PC-3 (cell line): ENCODE measurements at regions not wholly inside any gene's neighbourhood (a gene's known extent, or its start where the extent isn't known, plus 50 kb on each side); places are given as distances from the start of the nearest gene placed in this dataset.

Source experiments
- ATAC-seq: fragments of 200-7000 bp; cut with Tn5 transposase; 2 replicates; pipeline ENCODE4 v1.9.1; 2020; ENCODE audit warnings: mild to moderate bottlenecking, moderate library complexity
- BruUV-seq: library from RNA; stranded (reverse); fragments of 400-500 nt; replicated peaks from 2 replicates; lab custom pipeline; 2021; lab: Mats Ljungman, UMichigan
- CTCF ChIA-PET: fragments of 300-600 bp; sonication (Branson Sonifier 250); formaldehyde crosslinking; loops from one replicate; lab custom pipeline; 2022; ENCODE audit warnings: antibody characterized with exemption; lab: Charles Lee
- POLR2A ChIA-PET: fragments of 300-600 bp; sonication (Branson Sonifier 250); formaldehyde crosslinking; loops from one replicate; lab custom pipeline; 2022; ENCODE audit warnings: antibody characterized with exemption; ENCODE audit not compliant: unreplicated experiment; lab: Charles Lee
- DNase-seq: peaks from one replicate; pipeline ENCODE4 v3.0.0-alpha.2; 2015
- H2AFZ ChIP-seq: fragments of 300-600 bp; sonication (generic); 2 replicates; pipeline ENCODE4 v1.6.0; 2016; ENCODE audit warnings: antibody characterized with exemption, low read length
- H3F3A ChIP-seq: fragments of 300-600 bp; sonication (generic); one replicate; pipeline ENCODE4 v1.6.0; 2017; ENCODE audit warnings: antibody characterized with exemption, low read length, control low read depth, mild to moderate bottlenecking; ENCODE audit not compliant: unreplicated experiment
- H3K27ac ChIP-seq: fragments of 300-600 bp; sonication (generic); 2 replicates; pipeline ENCODE4 v1.5.1; 2016; ENCODE audit warnings: mild to moderate bottlenecking, low read length
- H3K27me3 ChIP-seq: fragments of 300-600 bp; sonication (generic); 2 replicates; pipeline ENCODE4 v1.6.1; 2016; ENCODE audit warnings: low read length, mixed read lengths
- H3K36me3 ChIP-seq: fragments of 300-600 bp; sonication (generic); 2 replicates; pipeline ENCODE4 v1.6.1; 2016; ENCODE audit warnings: low read depth, mixed run types, low read length, mixed read lengths
- H3K4me1 ChIP-seq: fragments of 300-600 bp; sonication (generic); 2 replicates; pipeline ENCODE4 v1.5.1; 2016; ENCODE audit warnings: low read length; ENCODE audit not compliant: insufficient read depth
- H3K4me2 ChIP-seq: fragments of 300-600 bp; sonication (generic); 2 replicates; pipeline ENCODE4 v1.6.0; 2016; ENCODE audit warnings: low read length
- H3K4me3 ChIP-seq: fragments of 300-600 bp; sonication (generic); 2 replicates; pipeline ENCODE4 v1.5.1; 2016; ENCODE audit warnings: mild to moderate bottlenecking, low read length, mixed read lengths
- H3K79me2 ChIP-seq: fragments of 300-600 bp; sonication (generic); 2 replicates; pipeline ENCODE4 v1.6.1; 2017; ENCODE audit warnings: low read length, mixed read lengths
- H3K9ac ChIP-seq: fragments of 300-600 bp; sonication (generic); 2 replicates; pipeline ENCODE4 v1.6.0; 2016; ENCODE audit warnings: mild to moderate bottlenecking, low read length
- H3K9me2 ChIP-seq: fragments of 300-600 bp; sonication (generic); replicated peaks from 2 replicates; pipeline ENCODE4 v1.6.1; 2016; ENCODE audit warnings: mixed run types, low read length, mixed read lengths
- H3K9me3 ChIP-seq: fragments of 300-600 bp; sonication (generic); 2 replicates; pipeline ENCODE4 v1.6.1; 2016; ENCODE audit warnings: low read length, mixed read lengths
- H4K20me1 ChIP-seq: fragments of 300-600 bp; sonication (generic); 2 replicates; pipeline ENCODE4 v1.6.1; 2016; ENCODE audit warnings: low read length, mixed read lengths
- EZH2 ChIP-seq: fragments of 300-600 bp; sonication (generic); IDR thresholded peaks from one replicate; pipeline ENCODE4 v1.6.1; 2017; ENCODE audit warnings: antibody characterized with exemption, mild to moderate bottlenecking, low read length; ENCODE audit not compliant: unreplicated experiment
- EZH2phosphoT487 ChIP-seq: fragments of 300-600 bp; sonication (generic); IDR thresholded peaks from 2 replicates; pipeline ENCODE4 v1.6.1; 2018; ENCODE audit warnings: mild to moderate bottlenecking, antibody characterized with exemption, low read length, borderline replicate concordance
- intact Hi-C: fragments of 100-400 bp; cut with micrococcal nuclease; formaldehyde crosslinking; loops from 2 replicates; pipeline ENCODE4 v1.9.0; 2023
- TF ChIP-seq, protein P1 (sequence below): fragments of 300-600 bp; sonication (generic); conservative IDR thresholded peaks from 2 replicates; pipeline ENCODE4 v1.5.1; 2017; ENCODE audit warnings: antibody characterized with exemption, low read depth, mild to moderate bottlenecking, low read length

DNA sequence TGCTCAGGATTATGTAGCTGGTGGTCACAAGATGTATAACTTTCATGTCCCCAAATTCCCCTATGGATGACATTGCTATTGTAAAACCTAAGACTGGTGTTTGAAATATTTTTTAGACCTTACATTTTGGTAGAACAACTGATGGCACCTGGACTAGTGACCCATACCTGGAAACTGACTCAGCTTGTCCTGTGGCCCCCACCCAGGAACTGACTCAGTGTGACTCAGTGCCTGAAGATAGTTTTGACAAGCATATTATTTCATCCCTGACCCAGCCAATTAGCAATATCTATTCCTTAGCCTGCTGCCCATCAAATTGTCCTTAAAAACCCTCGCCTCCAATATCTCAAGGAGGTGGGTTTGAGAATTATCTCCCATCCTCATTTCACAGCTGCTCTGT, 90.9 kb upstream of the GRIK2 start:
- Histone ChIP-seq H3K79me2 (no peaks in the 10 kb centered on the region), H3K4me2 (no peak overlapping the region), H2AFZ (no peak overlapping the region), H3K9me3 (peaks cover 7% of the 10 kb centered on the region; the same call in 1 of the 2 replicates), H3K9ac (no peak overlapping the region), H3K9me2 (no peaks in the 10 kb centered on the region), H3F3A (no peaks in the 10 kb centered on the region), H3K27me3 (no peaks in the 10 kb centered on the region), H4K20me1 (no peaks in the 10 kb centered on the region), H3K4me1 (no peaks in the 10 kb centered on the region), H3K4me3 (no peak overlapping the region), H3K27ac (peak overlapping the region; percentile 39; the same call in 1 of the 2 replicates), H3K36me3 (no peaks in the 10 kb centered on the region)
- POLR2A ChIA-PET = no interaction called here
- ATAC-seq (peak; percentile 27; the same call in 1 of the 2 replicates), DNase-seq (peak; percentile 51)
- no TSS peak for BruUV-seq
- TF ChIP-seq EZH2phosphoT487 (no peak), EZH2 (no peak)
- TF ChIP-seq, protein P1, sequence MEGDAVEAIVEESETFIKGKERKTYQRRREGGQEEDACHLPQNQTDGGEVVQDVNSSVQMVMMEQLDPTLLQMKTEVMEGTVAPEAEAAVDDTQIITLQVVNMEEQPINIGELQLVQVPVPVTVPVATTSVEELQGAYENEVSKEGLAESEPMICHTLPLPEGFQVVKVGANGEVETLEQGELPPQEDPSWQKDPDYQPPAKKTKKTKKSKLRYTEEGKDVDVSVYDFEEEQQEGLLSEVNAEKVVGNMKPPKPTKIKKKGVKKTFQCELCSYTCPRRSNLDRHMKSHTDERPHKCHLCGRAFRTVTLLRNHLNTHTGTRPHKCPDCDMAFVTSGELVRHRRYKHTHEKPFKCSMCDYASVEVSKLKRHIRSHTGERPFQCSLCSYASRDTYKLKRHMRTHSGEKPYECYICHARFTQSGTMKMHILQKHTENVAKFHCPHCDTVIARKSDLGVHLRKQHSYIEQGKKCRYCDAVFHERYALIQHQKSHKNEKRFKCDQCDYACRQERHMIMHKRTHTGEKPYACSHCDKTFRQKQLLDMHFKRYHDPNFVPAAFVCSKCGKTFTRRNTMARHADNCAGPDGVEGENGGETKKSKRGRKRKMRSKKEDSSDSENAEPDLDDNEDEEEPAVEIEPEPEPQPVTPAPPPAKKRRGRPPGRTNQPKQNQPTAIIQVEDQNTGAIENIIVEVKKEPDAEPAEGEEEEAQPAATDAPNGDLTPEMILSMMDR = no peak
- intact Hi-C loops = no loop called here
- CTCF ChIA-PET = no interaction called here

DNA sequence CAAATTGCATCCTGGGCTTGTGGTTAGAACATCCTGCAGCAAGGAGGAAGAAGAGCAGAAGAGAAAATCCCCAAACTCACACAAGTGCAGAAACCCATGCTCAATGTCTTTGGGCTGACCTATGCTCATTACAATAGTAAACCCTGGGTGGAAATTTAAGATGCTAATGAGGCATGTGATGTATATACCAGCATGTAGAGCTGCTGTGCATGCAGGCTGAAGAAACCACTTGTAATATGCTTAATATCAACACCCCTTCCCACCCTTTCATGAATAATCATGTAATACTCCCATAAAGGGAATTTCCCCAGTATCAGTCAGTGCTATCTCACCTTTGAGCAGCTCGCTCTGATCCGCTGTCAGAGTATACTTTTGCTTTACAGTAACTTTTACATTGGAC, 90.0 kb upstream of the GRIK2 start:
- no peak overlapping the region for H3K4me2 ChIP-seq
- no peak overlapping the region for H3K4me3 ChIP-seq
- no peak overlapping the region for H2AFZ ChIP-seq
- no peaks in the 10 kb centered on the region for H3K79me2 ChIP-seq
- H3K4me1 ChIP-seq = no peaks in the 10 kb centered on the region
- H3K9me2 ChIP-seq = no peaks in the 10 kb centered on the region
- H3K36me3 ChIP-seq = no peaks in the 10 kb centered on the region
- no peaks in the 10 kb centered on the region for H3F3A ChIP-seq
- intact Hi-C loops = no loop called here
- CTCF ChIA-PET = no interaction called here
- no TSS peak for BruUV-seq
- no peak for ATAC-seq
- no peak overlapping the region for H3K9ac ChIP-seq
- DNase-seq = no peak
- H3K27ac ChIP-seq = no peak overlapping the region
- TF ChIP-seq EZH2 (no peak), EZH2phosphoT487 (no peak)
- TF ChIP-seq, protein P1 = no peak
- no peaks in the 10 kb centered on the region for H4K20me1 ChIP-seq
- POLR2A ChIA-PET = no interaction called here
- peaks cover 7% of the 10 kb centered on the region; the same call in 1 of the 2 replicates for H3K9me3 ChIP-seq
- no peaks in the 10 kb centered on the region for H3K27me3 ChIP-seq

DNA sequence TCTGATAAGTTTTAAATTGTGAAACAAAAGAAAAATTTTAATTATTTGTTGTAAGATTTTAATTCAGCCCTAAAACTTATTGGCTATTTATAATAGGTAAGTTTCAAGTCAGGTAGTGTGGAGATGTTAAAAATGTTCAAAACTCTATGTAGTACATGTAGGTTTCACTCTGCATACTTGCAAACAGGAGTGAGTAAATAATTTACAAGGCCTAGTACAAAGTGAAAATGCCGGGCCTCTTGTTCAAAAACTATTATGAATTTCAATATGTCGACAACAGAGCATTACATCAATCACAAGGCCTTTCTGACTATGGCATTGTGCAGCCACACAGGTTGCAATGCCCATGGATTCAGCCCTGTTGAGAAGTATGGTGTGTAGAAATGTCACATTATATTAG, 80.9 kb upstream of the GRIK2 start:
- no peak overlapping the region for H2AFZ ChIP-seq
- H3K79me2 ChIP-seq = no peaks in the 10 kb centered on the region
- ChIA-PET POLR2A (no interaction called here), CTCF (no interaction called here)
- TF ChIP-seq, protein P1 = no peak
- no peak for TF ChIP-seq EZH2
- no peak for TF ChIP-seq EZH2phosphoT487
- H3K9ac ChIP-seq = no peak overlapping the region
- ATAC-seq (no peak), DNase-seq (no peak)
- H3K27me3 ChIP-seq = no peaks in the 10 kb centered on the region
- H3K9me2 ChIP-seq = no peaks in the 10 kb centered on the region
- H4K20me1 ChIP-seq = no peaks in the 10 kb centered on the region
- no TSS peak for BruUV-seq
- intact Hi-C loops = no loop called here
- no peaks in the 10 kb centered on the region for H3F3A ChIP-seq
- H3K27ac ChIP-seq = no peak overlapping the region
- no peaks in the 10 kb centered on the region for H3K4me1 ChIP-seq
- H3K4me3 ChIP-seq = no peak overlapping the region
- no peak overlapping the region for H3K4me2 ChIP-seq
- H3K36me3 ChIP-seq = no peaks in the 10 kb centered on the region
- no peaks in the 10 kb centered on the region for H3K9me3 ChIP-seq
